GM12878 (cell line): ENCODE measurements at regions not wholly inside any gene's neighbourhood (a gene's known extent, or its start where the extent isn't known, plus 50 kb on each side); places are given as distances from the start of the nearest gene placed in this dataset.

Experiments used
- ATAC-seq: fragments of 200-7000 bp; cut with Tn5 transposase; 3 replicates; pipeline ENCODE4 v1.9.1; 2020; ENCODE audit warnings: mild to moderate bottlenecking, moderate library complexity
- BruUV-seq: library from RNA; stranded (reverse); fragments of 400-500 nt; replicated peaks from 2 replicates; lab custom pipeline; 2021; lab: Mats Ljungman, UMichigan
- CTCF ChIA-PET: fragments of 300-600 bp; sonication (Branson Sonifier 250); formaldehyde crosslinking; extraction: SDS; loops from one replicate; lab custom pipeline; 2021; ENCODE audit warnings: inconsistent platforms; lab: Yijun Ruan, JAX
- POLR2A ChIA-PET: fragments of 350-600 bp; formaldehyde crosslinking; extraction: SDS; loops from one replicate; lab custom pipeline; 2021; ENCODE audit warnings: inconsistent platforms; lab: Charles Lee
- RAD21 ChIA-PET: fragments of 300-600 bp; sonication (Branson Sonifier 250); formaldehyde crosslinking; loops from one replicate; lab custom pipeline; 2023; ENCODE audit warnings: antibody characterized with exemption; ENCODE audit not compliant: unreplicated experiment; lab: Charles Lee
- SMC1A ChIA-PET: fragments of 300-600 bp; sonication (Branson Sonifier 250); formaldehyde crosslinking; loops from one replicate; lab custom pipeline; 2023; ENCODE audit not compliant: unreplicated experiment, uncharacterized antibody; lab: Charles Lee
- DNase-seq: peaks from one replicate; pipeline ENCODE4 v3.0.0-alpha.2; 2011; ENCODE audit warnings: low read depth, low spot score
- FAIRE-seq: peaks from 3 replicates; lab custom pipeline; 2011; peaks lifted over from hg19 to GRCh38; lab: Jason Lieb, UNC
- H2AFZ ChIP-seq: 2 replicates; pipeline ENCODE4 v1.6.0; 2011; ENCODE audit warnings: low read depth, low read length, control low read depth; ENCODE audit not compliant: control insufficient read depth
- H3K27ac ChIP-seq: 2 replicates; pipeline ENCODE4 v1.5.1; 2011; ENCODE audit warnings: control low read depth; ENCODE audit not compliant: control insufficient read depth, insufficient read depth
- H3K27me3 ChIP-seq, 2 experiments: replicated peaks in 1 of 2; 2 replicates each; pipeline versions ENCODE4 v1.6.0 to v1.6.1; 2011; ENCODE audit warnings: low read length in 1 of 2; ENCODE audit not compliant: control insufficient read depth in 2 of 2, insufficient read depth in 2 of 2
- H3K36me3 ChIP-seq, 2 experiments: 2 replicates each; pipeline ENCODE4 v1.5.1; 2011; ENCODE audit warnings: low read length in 1 of 2; ENCODE audit not compliant: control insufficient read depth in 2 of 2, insufficient read depth in 2 of 2
- H3K4me1 ChIP-seq: 2 replicates; pipeline ENCODE4 v1.6.1; 2011; ENCODE audit warnings: mild to moderate bottlenecking, low read length, moderate library complexity, mixed read lengths; ENCODE audit not compliant: control insufficient read depth, insufficient read depth
- H3K4me2 ChIP-seq: 2 replicates; pipeline ENCODE4 v1.6.0; 2011; ENCODE audit warnings: control low read depth; ENCODE audit not compliant: control insufficient read depth, insufficient read depth
- H3K4me3 ChIP-seq: fragments of 200-600 bp; sonication (generic); 2 replicates; pipeline ENCODE4 v1.5.1; 2016
- H3K79me2 ChIP-seq: 2 replicates; pipeline ENCODE4 v1.6.0; 2011; ENCODE audit warnings: low read length; ENCODE audit not compliant: control insufficient read depth, insufficient read depth
- H3K9ac ChIP-seq: 2 replicates; pipeline ENCODE4 v1.8.0; 2011; ENCODE audit warnings: low read length, control low read depth, mixed read lengths; ENCODE audit not compliant: control insufficient read depth, insufficient read depth
- H3K9me3 ChIP-seq: replicated peaks from 3 replicates; pipeline ENCODE4 v1.5.1; 2011; ENCODE audit warnings: mild to moderate bottlenecking, low read length; ENCODE audit not compliant: control insufficient read depth, insufficient read depth
- H4K20me1 ChIP-seq: 2 replicates; pipeline ENCODE4 v1.6.0; 2011; ENCODE audit not compliant: control insufficient read depth, insufficient read depth
- ATF7 ChIP-seq: fragments of 450-650 bp; IDR thresholded peaks from 2 replicates; pipeline ENCODE4 v1.6.1; 2016; ENCODE audit warnings: low read depth, mild to moderate bottlenecking
- BCL11A ChIP-seq: IDR thresholded peaks from 2 replicates; pipeline ENCODE4 v1.6.1; 2011; ENCODE audit warnings: low read depth, low read length
- BCLAF1 ChIP-seq: fragments of 450-650 bp; IDR thresholded peaks from 2 replicates; pipeline ENCODE4 v1.6.1; 2017; ENCODE audit warnings: antibody characterized with exemption, mild to moderate bottlenecking, moderate library complexity
- BMI1 ChIP-seq: fragments of 450-650 bp; IDR thresholded peaks from 2 replicates; pipeline ENCODE4 v1.6.1; 2016; ENCODE audit warnings: mild to moderate bottlenecking, moderate library complexity, borderline replicate concordance
- CEBPB ChIP-seq, 2 experiments: fragments of 150-350 bp in 1 of 2; IDR thresholded peaks; 2 replicates each; pipeline ENCODE4 v1.6.1; 2012 to 2014; ENCODE audit warnings: low read depth in 2 of 2, low read length in 2 of 2, borderline replicate concordance in 1 of 2, inconsistent platforms in 1 of 2
- NBN ChIP-seq: fragments of 450-650 bp; IDR thresholded peaks from 2 replicates; pipeline ENCODE4 v1.6.1; 2016
- NFYB ChIP-seq: IDR thresholded peaks from 2 replicates; pipeline ENCODE4 v1.6.1; 2011; ENCODE audit warnings: low read depth, mild to moderate bottlenecking, low read length, improper control_type of control experiment, moderate library complexity; ENCODE audit not compliant: insufficient read depth
- RB1 ChIP-seq: fragments of 450-650 bp; formaldehyde crosslinking; IDR thresholded peaks from 2 replicates; pipeline ENCODE4 v1.6.1; 2017; ENCODE audit warnings: mild to moderate bottlenecking, borderline replicate concordance
- RBBP5 ChIP-seq: fragments of 200-600 bp; sonication (generic); conservative IDR thresholded peaks from 2 replicates; pipeline ENCODE4 v1.6.1; 2016
- SMAD1 ChIP-seq: fragments of 450-650 bp; IDR thresholded peaks from 2 replicates; pipeline ENCODE4 v1.6.1; 2018; ENCODE audit warnings: mild to moderate bottlenecking, low read depth; ENCODE audit not compliant: partially characterized antibody
- WGBS: methylation state at CpG from one replicate; pipeline ENCODE4 v1.1.6; 2016; ENCODE audit warnings: low lambda C conversion rate; ENCODE audit not compliant: insufficient replicate concordance, insufficient coverage; ENCODE audit errors: missing lambda C conversion rate; 5-methylcytosine and 5-hydroxymethylcytosine counted together
- in situ Hi-C: fragments of 300-500 bp; cut with MboI; formaldehyde crosslinking; loops from 9 replicates; pipeline ENCODE4 v1.14.3; 2018; ENCODE audit warnings: mixed read lengths
- intact Hi-C: fragments of 100-400 bp; cut with micrococcal nuclease; formaldehyde crosslinking; loops from one replicate; pipeline ENCODE4 v1.14.2; 2022; ENCODE audit not compliant: unreplicated experiment
- TF ChIP-seq, protein P1 (sequence below): IDR thresholded peaks from 2 replicates; pipeline ENCODE4 v1.6.1; 2012; ENCODE audit warnings: low read depth, low read length, improper control_type of control experiment
- TF ChIP-seq, protein P2 (sequence below): fragments of 450-650 bp; IDR thresholded peaks from 2 replicates; pipeline ENCODE4 v1.6.1; 2017; ENCODE audit warnings: low read depth, mild to moderate bottlenecking, moderate library complexity
- TF ChIP-seq, protein P3 (sequence below): fragments of 450-650 bp; IDR thresholded peaks from 2 replicates; pipeline ENCODE4 v1.6.1; 2017; ENCODE audit warnings: mild to moderate bottlenecking, moderate library complexity

DNA sequence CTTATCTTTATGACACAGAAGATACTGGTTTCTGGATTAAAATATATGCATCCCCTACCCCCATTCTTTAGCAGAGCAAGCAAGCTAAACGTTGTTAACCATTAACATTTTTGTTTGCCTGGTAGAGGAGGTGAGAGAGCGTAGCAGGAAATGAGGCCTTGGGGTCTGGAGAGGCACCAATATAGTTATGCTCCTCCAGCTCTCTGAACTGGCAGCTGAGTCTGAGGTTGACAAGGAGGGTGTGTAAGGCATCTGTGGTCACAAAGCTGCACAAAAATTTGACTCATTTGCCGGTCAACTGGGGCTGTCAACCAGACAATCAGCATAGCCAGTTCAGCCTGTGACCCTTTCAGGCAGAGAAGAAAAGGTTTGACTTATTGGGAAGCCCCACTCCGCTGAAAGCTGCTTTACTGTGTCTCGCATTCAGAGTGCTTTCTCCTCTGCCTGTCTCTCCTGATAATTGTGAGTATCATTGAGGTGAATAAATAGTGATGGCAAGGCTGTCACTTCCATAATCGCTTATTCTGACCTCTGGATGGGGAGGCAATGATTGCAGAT lies 647.5 kb upstream of the SETBP1 start:
- SMC1A ChIA-PET = interaction anchor here (1.1 kb wide), 1 partner anchor 23 kb away, joined by 4 read pairs; no protein-coding TSS in a partner anchor
- FAIRE-seq = no peak
- no peak for TF ChIP-seq ATF7
- TF ChIP-seq NFYB = no peak
- no peak for TF ChIP-seq CEBPB (IDR thresholded peaks at IDR 0.05; ENCODE audit: borderline replicate concordance in 1 of 2, low read depth in 2 of 2, low read length in 2 of 2)
- no peak for TF ChIP-seq BCLAF1
- TF ChIP-seq RB1 = no peak
- TF ChIP-seq, protein P1, sequence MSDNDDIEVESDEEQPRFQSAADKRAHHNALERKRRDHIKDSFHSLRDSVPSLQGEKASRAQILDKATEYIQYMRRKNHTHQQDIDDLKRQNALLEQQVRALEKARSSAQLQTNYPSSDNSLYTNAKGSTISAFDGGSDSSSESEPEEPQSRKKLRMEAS = no peak
- no peak for TF ChIP-seq RBBP5
- no peak for TF ChIP-seq BMI1
- TF ChIP-seq, protein P2, sequence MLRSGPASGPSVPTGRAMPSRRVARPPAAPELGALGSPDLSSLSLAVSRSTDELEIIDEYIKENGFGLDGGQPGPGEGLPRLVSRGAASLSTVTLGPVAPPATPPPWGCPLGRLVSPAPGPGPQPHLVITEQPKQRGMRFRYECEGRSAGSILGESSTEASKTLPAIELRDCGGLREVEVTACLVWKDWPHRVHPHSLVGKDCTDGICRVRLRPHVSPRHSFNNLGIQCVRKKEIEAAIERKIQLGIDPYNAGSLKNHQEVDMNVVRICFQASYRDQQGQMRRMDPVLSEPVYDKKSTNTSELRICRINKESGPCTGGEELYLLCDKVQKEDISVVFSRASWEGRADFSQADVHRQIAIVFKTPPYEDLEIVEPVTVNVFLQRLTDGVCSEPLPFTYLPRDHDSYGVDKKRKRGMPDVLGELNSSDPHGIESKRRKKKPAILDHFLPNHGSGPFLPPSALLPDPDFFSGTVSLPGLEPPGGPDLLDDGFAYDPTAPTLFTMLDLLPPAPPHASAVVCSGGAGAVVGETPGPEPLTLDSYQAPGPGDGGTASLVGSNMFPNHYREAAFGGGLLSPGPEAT = no peak
- TF ChIP-seq, protein P3, sequence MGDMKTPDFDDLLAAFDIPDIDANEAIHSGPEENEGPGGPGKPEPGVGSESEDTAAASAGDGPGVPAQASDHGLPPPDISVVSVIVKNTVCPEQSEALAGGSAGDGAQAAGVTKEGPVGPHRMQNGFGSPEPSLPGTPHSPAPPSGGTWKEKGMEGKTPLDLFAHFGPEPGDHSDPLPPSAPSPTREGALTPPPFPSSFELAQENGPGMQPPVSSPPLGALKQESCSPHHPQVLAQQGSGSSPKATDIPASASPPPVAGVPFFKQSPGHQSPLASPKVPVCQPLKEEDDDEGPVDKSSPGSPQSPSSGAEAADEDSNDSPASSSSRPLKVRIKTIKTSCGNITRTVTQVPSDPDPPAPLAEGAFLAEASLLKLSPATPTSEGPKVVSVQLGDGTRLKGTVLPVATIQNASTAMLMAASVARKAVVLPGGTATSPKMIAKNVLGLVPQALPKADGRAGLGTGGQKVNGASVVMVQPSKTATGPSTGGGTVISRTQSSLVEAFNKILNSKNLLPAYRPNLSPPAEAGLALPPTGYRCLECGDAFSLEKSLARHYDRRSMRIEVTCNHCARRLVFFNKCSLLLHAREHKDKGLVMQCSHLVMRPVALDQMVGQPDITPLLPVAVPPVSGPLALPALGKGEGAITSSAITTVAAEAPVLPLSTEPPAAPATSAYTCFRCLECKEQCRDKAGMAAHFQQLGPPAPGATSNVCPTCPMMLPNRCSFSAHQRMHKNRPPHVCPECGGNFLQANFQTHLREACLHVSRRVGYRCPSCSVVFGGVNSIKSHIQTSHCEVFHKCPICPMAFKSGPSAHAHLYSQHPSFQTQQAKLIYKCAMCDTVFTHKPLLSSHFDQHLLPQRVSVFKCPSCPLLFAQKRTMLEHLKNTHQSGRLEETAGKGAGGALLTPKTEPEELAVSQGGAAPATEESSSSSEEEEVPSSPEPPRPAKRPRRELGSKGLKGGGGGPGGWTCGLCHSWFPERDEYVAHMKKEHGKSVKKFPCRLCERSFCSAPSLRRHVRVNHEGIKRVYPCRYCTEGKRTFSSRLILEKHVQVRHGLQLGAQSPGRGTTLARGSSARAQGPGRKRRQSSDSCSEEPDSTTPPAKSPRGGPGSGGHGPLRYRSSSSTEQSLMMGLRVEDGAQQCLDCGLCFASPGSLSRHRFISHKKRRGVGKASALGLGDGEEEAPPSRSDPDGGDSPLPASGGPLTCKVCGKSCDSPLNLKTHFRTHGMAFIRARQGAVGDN = no peak
- TF ChIP-seq BCL11A = no peak
- TF ChIP-seq NBN = no peak
- no peak for TF ChIP-seq SMAD1

More for the DNA sequence above, 647.5 kb upstream of the SETBP1 start:
- no peak overlapping the region for H3K4me3 ChIP-seq
- H3K27me3 ChIP-seq = no peaks in the 10 kb centered on the region
- H4K20me1 ChIP-seq = no peaks in the 10 kb centered on the region
- no peak overlapping the region for H3K27ac ChIP-seq
- no peaks in the 10 kb centered on the region for H3K36me3 ChIP-seq
- ChIA-PET POLR2A (no interaction called here), CTCF (no interaction called here), RAD21 (no interaction called here)
- H3K9me3 ChIP-seq = no peaks in the 10 kb centered on the region
- in situ Hi-C loops = no loop called here
- H3K4me1 ChIP-seq = no peaks in the 10 kb centered on the region
- H3K9ac ChIP-seq = no peak overlapping the region
- intact Hi-C loops = no loop called here
- 11% methylated on average over 6 of the region's 6 CpGs for WGBS
- ATAC-seq = peak; percentile 63
- BruUV-seq = no TSS peak
- no peak overlapping the region for H2AFZ ChIP-seq
- DNase-seq = peak; percentile 4
- no peaks in the 10 kb centered on the region for H3K79me2 ChIP-seq
- H3K4me2 ChIP-seq = no peak overlapping the region
